WTC11 (cell line): ENCODE measurements at regions not wholly inside any gene's neighbourhood (a gene's known extent, or its start where the extent isn't known, plus 50 kb on each side); places are given as distances from the start of the nearest gene placed in this dataset.

Source experiments
- ATAC-seq: fragments of 200-7000 bp; cut with Tn5 transposase; 2 replicates; pipeline ENCODE4 v1.10.0; 2021; ENCODE audit warnings: mild to moderate bottlenecking, moderate library complexity
- CTCF ChIA-PET: fragments of 300-600 bp; sonication (Branson Sonifier 250); formaldehyde crosslinking; loops from one replicate; lab custom pipeline; 2021; ENCODE audit warnings: antibody characterized with exemption; lab: Charles Lee
- POLR2A ChIA-PET: fragments of 350-600 bp; sonication (Branson Sonifier 250); formaldehyde crosslinking; loops from one replicate; lab custom pipeline; 2021; ENCODE audit warnings: antibody characterized with exemption; lab: Charles Lee
- DNase-seq: peaks from one replicate; pipeline ENCODE4 v3.0.0; 2021; ENCODE audit warnings: low spot score
- H3K27ac Mint-ChIP-seq: 2 replicates; pipeline ENCODE4 v1.8.0; 2021; ENCODE audit warnings: mixed read lengths
- H3K27me3 Mint-ChIP-seq: 2 replicates; pipeline ENCODE4 v1.8.0; 2021; ENCODE audit warnings: low read depth, mild to moderate bottlenecking, moderate library complexity, mixed read lengths
- H3K36me3 Mint-ChIP-seq: 2 replicates; pipeline ENCODE4 v1.8.0; 2021; ENCODE audit warnings: mixed read lengths
- H3K4me1 Mint-ChIP-seq: 2 replicates; pipeline ENCODE4 v1.8.0; 2022; ENCODE audit warnings: mixed read lengths
- H3K4me3 Mint-ChIP-seq: 2 replicates; pipeline ENCODE4 v1.8.0; 2021; ENCODE audit warnings: mild to moderate bottlenecking, moderate library complexity, mixed read lengths
- H3K9me3 Mint-ChIP-seq: 2 replicates; pipeline ENCODE4 v1.8.0; 2021; ENCODE audit warnings: mixed read lengths
- ATF1 ChIP-seq: sonication (generic); formaldehyde crosslinking; IDR thresholded peaks from 2 replicates; pipeline ENCODE4 v1.8.1; 2023; ENCODE audit warnings: mild to moderate bottlenecking, moderate library complexity, missing genetic modification reagents
- E2F5 ChIP-seq: sonication (generic); formaldehyde crosslinking; IDR thresholded peaks from 2 replicates; pipeline ENCODE4 v1.8.1; 2022; ENCODE audit warnings: mild to moderate bottlenecking, moderate library complexity, missing genetic modification reagents
- ESRRA ChIP-seq: sonication (generic); formaldehyde crosslinking; IDR thresholded peaks from 2 replicates; pipeline ENCODE4 v1.8.1; 2022; ENCODE audit warnings: mild to moderate bottlenecking, missing genetic modification reagents, borderline replicate concordance
- GABPB1 ChIP-seq: sonication (generic); formaldehyde crosslinking; IDR thresholded peaks from 2 replicates; pipeline ENCODE4 v1.8.1; 2023; ENCODE audit warnings: mild to moderate bottlenecking, missing genetic modification reagents
- HMGA2 ChIP-seq: fragments of 250-450 bp; sonication (Bioruptor Pico); IDR thresholded peaks from 2 replicates; pipeline ENCODE4 v1.4.0; 2021; ENCODE audit warnings: mild to moderate bottlenecking, moderate library complexity
- IRF2 ChIP-seq: sonication (generic); formaldehyde crosslinking; IDR thresholded peaks from 2 replicates; pipeline ENCODE4 v1.8.0; 2022; ENCODE audit warnings: low read depth, missing genetic modification reagents, borderline replicate concordance
- JUN ChIP-seq: sonication (generic); formaldehyde crosslinking; IDR thresholded peaks from 2 replicates; pipeline ENCODE4 v1.8.0; 2023; ENCODE audit warnings: mild to moderate bottlenecking, missing genetic modification reagents
- MXD4 ChIP-seq: fragments of 250-450 bp; sonication (Bioruptor Pico); IDR thresholded peaks from 2 replicates; pipeline ENCODE4 v1.8.0; 2021; ENCODE audit warnings: mild to moderate bottlenecking, moderate library complexity, borderline replicate concordance
- NFYB ChIP-seq: sonication (generic); formaldehyde crosslinking; conservative IDR thresholded peaks from 2 replicates; pipeline ENCODE4 v1.8.0; 2022; ENCODE audit warnings: low read depth, missing genetic modification reagents
- OVOL2 ChIP-seq: fragments of 250-450 bp; sonication (Bioruptor Pico); IDR thresholded peaks from 2 replicates; pipeline ENCODE4 v1.9.0; 2021; ENCODE audit warnings: mild to moderate bottlenecking, borderline replicate concordance
- PREB ChIP-seq: sonication (generic); formaldehyde crosslinking; IDR thresholded peaks from 2 replicates; pipeline ENCODE4 v1.8.1; 2022; ENCODE audit warnings: mild to moderate bottlenecking, missing genetic modification reagents, moderate library complexity, borderline replicate concordance
- SP1 ChIP-seq: sonication (generic); formaldehyde crosslinking; conservative IDR thresholded peaks from 2 replicates; pipeline ENCODE4 v1.8.1; 2022; ENCODE audit warnings: missing genetic modification reagents
- TCF7 ChIP-seq: sonication (generic); formaldehyde crosslinking; IDR thresholded peaks from 2 replicates; pipeline ENCODE4 v1.8.0; 2022; ENCODE audit warnings: mild to moderate bottlenecking, low read depth, missing genetic modification reagents, moderate library complexity
- ZBTB21 ChIP-seq: sonication (generic); formaldehyde crosslinking; IDR thresholded peaks from 2 replicates; pipeline ENCODE4 v1.8.1; 2023; ENCODE audit warnings: mild to moderate bottlenecking, missing genetic modification reagents, borderline replicate concordance
- ZNF671 ChIP-seq: fragments of 250-450 bp; sonication (Bioruptor Pico); IDR thresholded peaks from 2 replicates; pipeline ENCODE4 v1.8.0; 2021; ENCODE audit warnings: mild to moderate bottlenecking
- TF ChIP-seq, protein P1 (sequence below): fragments of 250-450 bp; sonication (Bioruptor Pico); IDR thresholded peaks from 2 replicates; pipeline ENCODE4 v1.9.0; 2021; ENCODE audit warnings: moderate library complexity, mild to moderate bottlenecking, inconsistent platforms, borderline replicate concordance
- TF ChIP-seq, protein P2 (sequence below): sonication (generic); formaldehyde crosslinking; IDR thresholded peaks from 2 replicates; pipeline ENCODE4 v1.8.1; 2023; ENCODE audit warnings: mild to moderate bottlenecking, moderate library complexity, missing genetic modification reagents
- TF ChIP-seq, protein P3 (sequence below): sonication (generic); formaldehyde crosslinking; IDR thresholded peaks from 2 replicates; pipeline ENCODE4 v1.8.0; 2022; ENCODE audit warnings: missing genetic modification reagents
- TF ChIP-seq, protein P4 (sequence below): sonication (generic); formaldehyde crosslinking; conservative IDR thresholded peaks from 2 replicates; pipeline ENCODE4 v1.8.1; 2023; ENCODE audit warnings: mild to moderate bottlenecking, low read depth, missing genetic modification reagents, moderate library complexity
- TF ChIP-seq, protein P5 (sequence below): sonication (generic); formaldehyde crosslinking; IDR thresholded peaks from 2 replicates; pipeline ENCODE4 v1.8.0; 2023; ENCODE audit warnings: missing genetic modification reagents

- no peaks in the 10 kb centered on the region for H3K9me3 Mint-ChIP-seq
- no peak overlapping the region for H3K27ac Mint-ChIP-seq
- ChIA-PET CTCF (no interaction called here), POLR2A (no interaction called here)
- TF ChIP-seq ATF1 (CRISPR knock-in tag): no peak
- no peak for TF ChIP-seq TCF7 (CRISPR knock-in tag)
- TF ChIP-seq, protein P1, sequence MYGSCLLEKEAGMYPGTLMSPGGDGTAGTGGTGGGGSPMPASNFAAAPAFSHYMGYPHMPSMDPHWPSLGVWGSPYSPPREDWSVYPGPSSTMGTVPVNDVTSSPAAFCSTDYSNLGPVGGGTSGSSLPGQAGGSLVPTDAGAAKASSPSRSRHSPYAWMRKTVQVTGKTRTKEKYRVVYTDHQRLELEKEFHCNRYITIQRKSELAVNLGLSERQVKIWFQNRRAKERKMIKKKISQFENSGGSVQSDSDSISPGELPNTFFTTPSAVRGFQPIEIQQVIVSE: no peak
- no peak for TF ChIP-seq NFYB (CRISPR knock-in tag)
- no peak for TF ChIP-seq JUN (CRISPR knock-in tag)
- TF ChIP-seq, protein P2, sequence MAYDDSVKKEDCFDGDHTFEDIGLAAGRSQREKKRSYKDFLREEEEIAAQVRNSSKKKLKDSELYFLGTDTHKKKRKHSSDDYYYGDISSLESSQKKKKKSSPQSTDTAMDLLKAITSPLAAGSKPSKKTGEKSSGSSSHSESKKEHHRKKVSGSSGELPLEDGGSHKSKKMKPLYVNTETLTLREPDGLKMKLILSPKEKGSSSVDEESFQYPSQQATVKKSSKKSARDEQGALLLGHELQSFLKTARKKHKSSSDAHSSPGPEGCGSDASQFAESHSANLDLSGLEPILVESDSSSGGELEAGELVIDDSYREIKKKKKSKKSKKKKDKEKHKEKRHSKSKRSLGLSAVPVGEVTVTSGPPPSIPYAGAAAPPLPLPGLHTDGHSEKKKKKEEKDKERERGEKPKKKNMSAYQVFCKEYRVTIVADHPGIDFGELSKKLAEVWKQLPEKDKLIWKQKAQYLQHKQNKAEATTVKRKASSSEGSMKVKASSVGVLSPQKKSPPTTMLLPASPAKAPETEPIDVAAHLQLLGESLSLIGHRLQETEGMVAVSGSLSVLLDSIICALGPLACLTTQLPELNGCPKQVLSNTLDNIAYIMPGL: no peak
- no peak overlapping the region for H3K4me3 Mint-ChIP-seq
- H3K36me3 Mint-ChIP-seq: no peaks in the 10 kb centered on the region
- ATAC-seq (no peak), DNase-seq (no peak)
- H3K27me3 Mint-ChIP-seq: no peaks in the 10 kb centered on the region
- H3K4me1 Mint-ChIP-seq: no peaks in the 10 kb centered on the region
Measured at GRCh38 chr4:173652283-173652931, 122.4 kb upstream of the HAND2 start.

- ChIA-PET POLR2A (no interaction called here), CTCF (no interaction called here)
- Mint-ChIP-seq H3K9me3 (no peaks in the 10 kb centered on the region), H3K36me3 (no peaks in the 10 kb centered on the region), H3K27ac (no peak overlapping the region), H3K27me3 (no peaks in the 10 kb centered on the region), H3K4me1 (no peaks in the 10 kb centered on the region), H3K4me3 (no peak overlapping the region)
- ATAC-seq: no peak
- no peak for DNase-seq
- TF ChIP-seq OVOL2 (CRISPR knock-in tag): no peak
- TF ChIP-seq PREB: no peak
- TF ChIP-seq HMGA2 (CRISPR knock-in tag): no peak
- TF ChIP-seq, protein P3, sequence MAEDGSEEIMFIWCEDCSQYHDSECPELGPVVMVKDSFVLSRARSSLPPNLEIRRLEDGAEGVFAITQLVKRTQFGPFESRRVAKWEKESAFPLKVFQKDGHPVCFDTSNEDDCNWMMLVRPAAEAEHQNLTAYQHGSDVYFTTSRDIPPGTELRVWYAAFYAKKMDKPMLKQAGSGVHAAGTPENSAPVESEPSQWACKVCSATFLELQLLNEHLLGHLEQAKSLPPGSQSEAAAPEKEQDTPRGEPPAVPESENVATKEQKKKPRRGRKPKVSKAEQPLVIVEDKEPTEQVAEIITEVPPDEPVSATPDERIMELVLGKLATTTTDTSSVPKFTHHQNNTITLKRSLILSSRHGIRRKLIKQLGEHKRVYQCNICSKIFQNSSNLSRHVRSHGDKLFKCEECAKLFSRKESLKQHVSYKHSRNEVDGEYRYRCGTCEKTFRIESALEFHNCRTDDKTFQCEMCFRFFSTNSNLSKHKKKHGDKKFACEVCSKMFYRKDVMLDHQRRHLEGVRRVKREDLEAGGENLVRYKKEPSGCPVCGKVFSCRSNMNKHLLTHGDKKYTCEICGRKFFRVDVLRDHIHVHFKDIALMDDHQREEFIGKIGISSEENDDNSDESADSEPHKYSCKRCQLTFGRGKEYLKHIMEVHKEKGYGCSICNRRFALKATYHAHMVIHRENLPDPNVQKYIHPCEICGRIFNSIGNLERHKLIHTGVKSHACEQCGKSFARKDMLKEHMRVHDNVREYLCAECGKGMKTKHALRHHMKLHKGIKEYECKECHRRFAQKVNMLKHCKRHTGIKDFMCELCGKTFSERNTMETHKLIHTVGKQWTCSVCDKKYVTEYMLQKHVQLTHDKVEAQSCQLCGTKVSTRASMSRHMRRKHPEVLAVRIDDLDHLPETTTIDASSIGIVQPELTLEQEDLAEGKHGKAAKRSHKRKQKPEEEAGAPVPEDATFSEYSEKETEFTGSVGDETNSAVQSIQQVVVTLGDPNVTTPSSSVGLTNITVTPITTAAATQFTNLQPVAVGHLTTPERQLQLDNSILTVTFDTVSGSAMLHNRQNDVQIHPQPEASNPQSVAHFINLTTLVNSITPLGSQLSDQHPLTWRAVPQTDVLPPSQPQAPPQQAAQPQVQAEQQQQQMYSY: no peak
- TF ChIP-seq E2F5 (CRISPR knock-in tag): no peak
- no peak for TF ChIP-seq MXD4 (CRISPR knock-in tag)
- TF ChIP-seq, protein P4, sequence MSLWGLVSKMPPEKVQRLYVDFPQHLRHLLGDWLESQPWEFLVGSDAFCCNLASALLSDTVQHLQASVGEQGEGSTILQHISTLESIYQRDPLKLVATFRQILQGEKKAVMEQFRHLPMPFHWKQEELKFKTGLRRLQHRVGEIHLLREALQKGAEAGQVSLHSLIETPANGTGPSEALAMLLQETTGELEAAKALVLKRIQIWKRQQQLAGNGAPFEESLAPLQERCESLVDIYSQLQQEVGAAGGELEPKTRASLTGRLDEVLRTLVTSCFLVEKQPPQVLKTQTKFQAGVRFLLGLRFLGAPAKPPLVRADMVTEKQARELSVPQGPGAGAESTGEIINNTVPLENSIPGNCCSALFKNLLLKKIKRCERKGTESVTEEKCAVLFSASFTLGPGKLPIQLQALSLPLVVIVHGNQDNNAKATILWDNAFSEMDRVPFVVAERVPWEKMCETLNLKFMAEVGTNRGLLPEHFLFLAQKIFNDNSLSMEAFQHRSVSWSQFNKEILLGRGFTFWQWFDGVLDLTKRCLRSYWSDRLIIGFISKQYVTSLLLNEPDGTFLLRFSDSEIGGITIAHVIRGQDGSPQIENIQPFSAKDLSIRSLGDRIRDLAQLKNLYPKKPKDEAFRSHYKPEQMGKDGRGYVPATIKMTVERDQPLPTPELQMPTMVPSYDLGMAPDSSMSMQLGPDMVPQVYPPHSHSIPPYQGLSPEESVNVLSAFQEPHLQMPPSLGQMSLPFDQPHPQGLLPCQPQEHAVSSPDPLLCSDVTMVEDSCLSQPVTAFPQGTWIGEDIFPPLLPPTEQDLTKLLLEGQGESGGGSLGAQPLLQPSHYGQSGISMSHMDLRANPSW: no peak
- TF ChIP-seq SP1: no peak
- TF ChIP-seq ZNF671: no peak
- no peak for TF ChIP-seq IRF2 (CRISPR knock-in tag)
- no peak for TF ChIP-seq ESRRA
- no peak for TF ChIP-seq ZBTB21
- TF ChIP-seq, protein P5, sequence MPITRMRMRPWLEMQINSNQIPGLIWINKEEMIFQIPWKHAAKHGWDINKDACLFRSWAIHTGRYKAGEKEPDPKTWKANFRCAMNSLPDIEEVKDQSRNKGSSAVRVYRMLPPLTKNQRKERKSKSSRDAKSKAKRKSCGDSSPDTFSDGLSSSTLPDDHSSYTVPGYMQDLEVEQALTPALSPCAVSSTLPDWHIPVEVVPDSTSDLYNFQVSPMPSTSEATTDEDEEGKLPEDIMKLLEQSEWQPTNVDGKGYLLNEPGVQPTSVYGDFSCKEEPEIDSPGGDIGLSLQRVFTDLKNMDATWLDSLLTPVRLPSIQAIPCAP: no peak
- TF ChIP-seq GABPB1: no peak
Measured at GRCh38 chr4:173651651-173652282, 121.7 kb upstream of the HAND2 start.
